Epithelial cell of prostate (primary cell): ENCODE measurements at regions not wholly inside any gene's neighbourhood (a gene's known extent, or its start where the extent isn't known, plus 50 kb on each side); places are given as distances from the start of the nearest gene placed in this dataset.

Experiments
- DNase-seq: peaks from one replicate; pipeline ENCODE4 v3.0.0-alpha.2; 2011; ENCODE audit warnings: low read depth, low spot score
- H3K27ac ChIP-seq: fragments of 450-650 bp; 2 replicates; pipeline ENCODE4 v1.5.1; 2017; ENCODE audit warnings: mild to moderate bottlenecking

DNA sequence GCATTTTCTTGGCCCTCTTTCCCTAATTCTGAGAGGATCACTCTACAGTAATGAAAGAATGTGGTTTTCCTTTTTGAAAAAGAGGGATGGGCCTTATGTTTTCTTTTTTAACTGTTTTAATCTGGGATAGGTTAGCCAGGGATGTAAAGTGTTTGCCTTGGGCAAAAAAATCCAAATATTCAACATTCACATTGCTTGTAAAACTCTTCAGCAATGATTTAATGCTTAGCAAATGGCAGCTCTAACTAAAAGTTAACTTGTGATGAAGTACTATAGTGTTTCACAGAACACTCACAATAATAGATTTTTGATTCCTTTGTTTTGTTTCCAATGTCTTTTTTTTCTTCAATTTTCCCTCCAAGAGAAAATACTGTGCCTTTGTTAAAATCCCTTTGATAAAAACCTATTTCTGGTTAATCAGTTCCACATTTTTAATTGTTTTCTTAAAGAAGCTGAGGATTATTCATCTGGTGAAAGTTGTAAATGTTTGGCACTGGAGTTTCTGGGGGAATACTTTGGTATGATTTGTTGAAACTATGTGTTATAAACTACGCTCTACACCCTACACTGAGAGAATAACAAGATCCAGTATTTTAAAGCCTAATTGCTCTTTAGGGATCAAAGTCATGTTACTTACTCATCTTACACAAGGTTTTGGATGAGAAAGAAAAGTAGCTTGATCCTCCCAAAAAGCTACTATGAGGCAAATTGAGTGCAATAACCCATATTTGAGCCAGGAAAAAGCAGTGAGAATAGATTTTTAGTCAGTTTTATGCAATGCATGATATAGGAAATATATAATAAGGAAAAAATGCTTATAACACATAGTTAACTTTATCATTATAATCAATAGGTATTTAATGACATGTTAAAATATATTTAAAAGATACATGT, 335.8 kb downstream of the EPHA7 start:
- no peak overlapping the region for H3K27ac ChIP-seq
- no peak for DNase-seq

DNA sequence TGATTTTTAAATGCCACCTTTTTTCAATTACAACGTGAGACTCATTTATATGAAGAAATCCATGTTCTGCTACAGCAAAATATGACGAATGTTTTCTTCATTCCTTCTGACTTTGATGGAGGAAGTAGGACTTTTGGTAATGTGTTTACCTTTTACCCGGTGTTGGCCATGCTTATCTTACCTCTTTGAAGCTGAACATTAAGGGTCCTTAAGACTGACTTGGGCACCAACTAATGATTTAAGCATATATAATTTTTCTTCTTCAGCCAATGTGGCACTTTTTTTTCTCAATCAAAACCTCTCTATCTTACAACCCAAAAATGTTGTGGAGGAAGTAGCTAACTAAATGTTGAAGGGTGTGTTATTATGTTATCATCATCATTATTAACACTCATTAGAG, 337.5 kb downstream of the EPHA7 start:
- H3K27ac ChIP-seq, result no peak overlapping the region

DNA sequence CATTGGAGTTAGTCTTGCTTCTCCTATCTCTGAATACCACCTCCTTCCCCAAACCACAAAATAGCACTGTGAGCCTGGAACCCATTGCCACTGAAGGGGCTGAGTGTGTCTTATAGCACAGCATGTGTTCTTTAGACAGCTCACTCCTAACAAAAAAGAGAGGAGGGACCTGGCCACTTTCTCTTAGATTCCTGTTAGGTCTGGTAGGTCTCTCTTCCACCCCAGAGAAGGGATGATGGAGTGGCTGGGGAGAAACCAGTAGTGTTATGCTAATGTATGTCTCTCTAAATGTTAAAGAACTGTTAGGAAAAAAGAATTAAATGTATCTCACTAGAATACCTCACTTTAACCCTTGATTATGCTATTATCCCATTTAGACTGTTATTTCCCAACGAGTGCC, 340.3 kb downstream of the EPHA7 start:
- no peak overlapping the region for H3K27ac ChIP-seq
- no peak for DNase-seq

More for the DNA sequence above, 337.5 kb downstream of the EPHA7 start:
- DNase-seq, result no peak

DNA sequence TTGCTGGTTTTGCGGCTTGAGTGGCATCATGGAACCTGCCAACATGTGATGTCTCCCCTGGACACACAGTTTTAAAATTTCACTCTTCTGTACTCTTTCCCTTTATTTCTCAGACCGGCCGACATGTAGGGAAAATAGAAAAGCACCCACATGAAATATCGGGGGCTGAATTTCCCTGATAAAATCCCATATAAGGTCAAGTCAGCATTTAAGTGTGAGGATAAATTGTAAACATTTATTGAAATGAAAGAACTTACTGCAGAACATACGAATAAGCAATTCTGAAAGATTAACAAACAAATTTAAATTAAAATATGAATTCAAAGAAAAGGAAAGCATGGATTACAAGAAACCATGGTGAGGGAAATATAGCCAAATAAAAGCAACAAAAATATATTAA, 345.5 kb downstream of the EPHA7 start:
- no peak overlapping the region for H3K27ac ChIP-seq
- DNase-seq, result no peak

DNA sequence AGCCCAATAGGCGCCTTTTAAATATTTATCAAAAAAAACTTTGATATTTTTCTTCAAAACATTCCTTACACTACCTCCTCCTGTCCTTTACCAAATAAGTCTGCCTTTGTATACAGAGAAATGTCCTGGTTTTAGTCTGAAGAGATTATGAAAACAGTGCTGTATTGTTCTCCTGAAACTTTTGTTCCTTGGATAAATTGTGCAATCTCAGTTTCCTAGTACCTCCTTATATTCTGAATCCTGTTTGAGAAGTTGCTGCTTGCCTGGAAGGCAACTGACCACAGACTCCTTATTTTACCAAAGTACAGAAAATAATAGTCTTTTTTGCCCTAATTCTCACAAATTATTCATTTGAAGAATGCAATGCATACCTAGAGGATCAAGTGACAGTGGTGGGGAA, 349.5 kb downstream of the EPHA7 start:
- DNase-seq, result no peak
- no peak overlapping the region for H3K27ac ChIP-seq

DNA sequence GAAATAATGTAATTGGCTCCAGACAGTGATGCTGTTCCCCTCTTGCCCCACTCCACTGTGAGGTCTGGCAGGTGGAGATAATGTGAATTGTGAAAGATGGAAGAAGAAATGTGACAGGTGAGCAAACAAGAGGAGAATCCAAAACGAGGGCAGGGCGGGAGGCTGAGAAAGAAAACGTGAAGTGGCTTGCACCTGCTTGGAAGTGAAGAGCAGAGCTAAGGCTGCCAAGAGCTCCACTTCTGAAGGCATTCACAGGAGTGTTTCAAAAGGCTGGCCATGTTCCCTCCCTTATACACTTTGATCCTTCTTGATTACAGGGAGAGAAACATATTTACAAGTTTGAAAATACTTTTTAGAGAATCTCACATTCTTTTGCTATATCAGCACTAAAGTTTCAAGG, 359.4 kb downstream of the EPHA7 start:
- no peak for DNase-seq
- no peak overlapping the region for H3K27ac ChIP-seq

DNA sequence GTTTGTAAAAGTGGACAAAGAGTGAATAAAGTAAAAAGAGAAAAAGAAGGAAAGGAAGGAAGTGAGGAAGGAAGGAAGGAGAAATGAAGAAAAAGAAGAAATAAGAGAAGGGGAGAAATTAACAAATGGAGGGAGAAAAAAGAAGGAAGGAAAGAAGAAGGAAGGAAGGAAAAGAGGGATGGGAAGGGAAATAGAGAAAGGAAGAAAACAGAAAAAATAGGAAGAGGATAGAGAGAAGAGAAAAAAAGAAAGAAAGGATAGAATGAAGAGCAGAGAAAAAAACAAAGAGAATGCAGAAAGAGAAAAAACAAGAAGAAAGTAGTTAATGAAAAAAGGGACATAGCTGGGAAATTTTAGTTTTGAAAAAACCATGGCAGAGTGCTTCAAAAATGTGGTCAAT, 361.8 kb downstream of the EPHA7 start:
- DNase-seq, result no peak
- no peak overlapping the region for H3K27ac ChIP-seq

DNA sequence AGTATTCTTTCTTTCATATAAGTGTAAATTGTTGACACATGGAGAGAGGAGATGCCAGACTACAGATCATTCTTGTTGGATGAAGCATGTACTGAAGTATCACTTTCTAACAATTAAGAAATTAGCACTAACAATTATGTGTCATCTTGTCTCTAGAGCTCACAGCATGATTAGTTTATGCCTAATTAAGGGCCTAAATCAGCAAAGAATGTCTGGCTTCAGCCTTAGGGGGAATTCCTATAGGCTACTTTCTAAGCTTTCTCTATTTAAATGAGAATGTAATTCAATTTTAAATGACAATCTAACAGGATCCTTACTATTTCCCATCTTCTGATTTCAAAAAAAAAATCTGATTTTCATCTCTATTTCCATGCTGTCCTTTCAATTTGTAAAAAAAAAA, 371.0 kb downstream of the EPHA7 start:
- H3K27ac ChIP-seq, result no peak overlapping the region
- no peak for DNase-seq

DNA sequence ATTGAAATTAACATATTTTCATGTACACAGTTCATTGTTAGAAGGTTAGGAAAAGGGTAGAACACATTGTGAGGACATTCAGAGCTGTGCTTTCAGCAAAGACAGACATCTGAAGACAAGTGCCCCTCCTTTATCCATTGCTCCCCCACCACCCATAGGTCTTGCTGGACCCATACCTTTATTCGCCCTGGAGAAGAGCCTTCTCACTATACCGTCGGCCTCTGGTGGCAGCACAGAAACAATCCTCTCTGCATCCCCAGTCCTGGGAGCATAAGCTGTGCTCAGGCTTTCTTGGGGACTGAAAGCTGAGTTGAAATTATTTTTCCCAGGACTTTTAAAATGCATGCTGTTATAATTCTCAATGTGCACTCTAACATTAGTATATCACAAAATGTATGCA, 372.3 kb downstream of the EPHA7 start:
- DNase-seq, result no peak

DNA sequence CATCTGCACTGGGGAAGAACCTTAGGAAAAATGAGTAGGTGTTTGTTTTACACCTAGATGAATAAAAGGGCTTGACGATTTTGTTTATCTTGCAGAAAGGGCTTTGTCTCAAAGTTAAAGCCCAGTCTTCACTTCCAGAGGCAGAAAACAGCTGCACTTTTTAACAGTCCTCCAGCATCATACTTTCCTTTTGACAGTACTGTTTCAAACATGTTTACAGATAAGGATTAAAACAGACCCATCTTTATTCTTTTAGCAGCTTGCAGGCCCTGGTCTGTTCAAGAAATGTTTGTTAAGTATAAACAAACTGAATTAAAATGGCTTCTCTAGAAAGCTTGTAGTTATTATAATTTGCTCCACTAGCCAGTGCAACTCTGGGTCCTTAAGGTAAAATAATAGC, 374.2 kb downstream of the EPHA7 start:
- DNase-seq, result no peak
- no peak overlapping the region for H3K27ac ChIP-seq

More for the DNA sequence above, 372.3 kb downstream of the EPHA7 start:
- H3K27ac ChIP-seq, result no peak overlapping the region

DNA sequence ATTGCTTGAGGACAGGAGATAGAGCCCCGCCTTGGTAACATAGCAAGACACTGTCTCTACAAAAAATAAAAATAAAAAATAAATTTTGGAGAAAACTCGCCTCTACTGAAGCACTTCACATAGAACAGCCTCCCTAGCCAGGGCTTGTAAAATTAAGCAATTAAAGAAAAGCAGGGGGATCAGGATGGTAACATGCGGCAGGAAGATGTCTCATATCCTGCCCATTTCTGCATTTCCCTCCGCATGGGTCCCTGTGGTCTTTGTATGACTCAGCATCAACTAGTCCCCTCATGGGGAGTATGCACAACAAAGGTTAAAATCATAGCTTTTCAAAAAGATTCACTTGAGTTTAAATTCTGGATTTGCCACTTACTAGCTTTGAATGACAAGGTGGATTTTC, 379.0 kb downstream of the EPHA7 start:
- no peak overlapping the region for H3K27ac ChIP-seq
- no peak for DNase-seq

DNA sequence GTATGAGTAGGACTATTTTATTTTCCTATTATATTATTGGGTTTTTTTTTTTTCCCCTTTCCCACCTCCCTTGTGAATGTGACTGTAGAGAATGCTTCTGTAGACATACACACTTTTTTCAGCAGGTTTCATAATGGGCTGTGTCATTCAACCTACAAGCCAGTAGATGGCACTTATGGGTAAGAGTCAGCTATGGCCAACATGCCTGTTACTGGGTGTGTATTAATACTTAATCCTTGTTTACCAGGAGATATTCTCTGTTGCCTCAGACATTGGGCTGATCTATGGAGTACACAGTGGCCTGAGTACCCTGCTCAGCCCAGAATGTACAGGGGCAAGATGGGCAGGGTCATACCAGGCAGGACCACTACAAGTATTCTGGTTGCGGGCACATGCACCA, 382.5 kb downstream of the EPHA7 start:
- DNase-seq, result no peak
- H3K27ac ChIP-seq, result no peak overlapping the region

DNA sequence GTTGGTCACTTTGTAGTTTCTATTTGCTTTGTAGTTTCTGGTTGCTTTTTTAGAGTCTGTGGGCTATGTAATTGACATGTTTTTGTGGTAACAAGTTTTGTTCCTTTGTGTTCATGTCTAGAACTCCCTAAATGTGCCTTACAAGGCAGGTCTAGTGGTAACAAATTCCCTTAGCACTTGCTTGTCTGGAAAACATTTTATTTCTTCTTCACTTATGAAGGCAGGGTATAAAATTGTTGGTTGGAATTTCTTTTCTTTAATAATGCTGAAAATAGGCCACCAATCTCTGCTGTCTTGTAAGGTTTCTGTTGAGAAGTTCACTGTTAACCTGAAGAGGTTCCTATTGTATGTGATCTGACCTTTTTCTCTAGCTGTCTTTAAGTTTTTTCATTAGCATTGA, 383.6 kb downstream of the EPHA7 start:
- H3K27ac ChIP-seq, result no peak overlapping the region
- DNase-seq, result no peak

DNA sequence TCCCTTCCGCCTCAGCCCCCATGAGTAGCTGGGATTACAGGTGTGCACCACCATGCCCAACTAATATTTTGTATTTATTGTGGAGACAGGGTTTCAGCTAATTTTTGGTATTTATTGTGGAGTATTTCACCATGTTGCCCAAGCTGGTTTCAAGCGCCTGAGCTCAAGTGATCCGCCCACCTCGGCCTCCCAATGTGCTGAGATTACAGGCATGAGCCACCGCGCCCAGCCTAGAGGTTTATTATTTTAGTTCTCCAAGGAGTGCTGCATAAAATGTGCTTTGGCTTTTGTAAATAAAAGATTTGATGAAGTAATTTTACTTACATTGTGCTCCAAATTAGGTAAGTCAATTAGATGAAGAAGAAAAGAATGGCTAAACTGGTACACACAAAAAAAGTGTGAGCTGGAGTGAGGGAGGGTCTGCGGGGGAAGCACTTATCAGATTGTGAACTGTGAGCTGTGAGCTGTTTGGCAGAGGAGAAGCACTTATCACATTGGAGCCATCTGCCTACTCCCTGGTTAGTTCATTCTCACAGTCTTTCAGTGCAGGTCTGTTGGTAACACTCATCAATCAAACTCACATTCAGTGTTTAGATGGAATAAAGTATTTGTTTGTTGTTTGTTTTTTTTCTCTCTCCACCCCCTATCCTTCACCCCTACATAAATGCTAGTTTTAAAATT, 398.0 kb downstream of the EPHA7 start:
- no peak overlapping the region for H3K27ac ChIP-seq
- DNase-seq, result no peak

DNA sequence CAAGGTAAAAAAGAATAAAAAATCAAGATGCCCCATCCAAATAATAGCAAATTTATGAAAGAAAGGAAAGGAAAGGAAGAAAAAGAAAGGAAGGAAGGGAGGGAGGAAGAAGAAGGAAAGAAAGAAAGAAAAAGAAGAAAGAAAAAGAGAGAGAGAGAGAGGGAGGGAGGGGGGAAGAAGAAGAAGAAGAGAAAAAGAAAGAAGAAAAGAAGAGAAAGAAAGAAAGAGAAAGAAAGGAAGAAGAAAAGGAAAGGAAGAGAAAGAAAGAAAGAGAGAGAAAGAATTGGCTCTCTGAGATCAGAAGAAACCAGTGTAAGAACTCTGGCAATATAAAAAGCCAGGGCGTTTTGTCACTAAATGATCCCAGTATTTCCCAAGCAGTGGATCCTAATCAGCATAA, 401.7 kb downstream of the EPHA7 start:
- no peak for DNase-seq
- no peak overlapping the region for H3K27ac ChIP-seq

DNA sequence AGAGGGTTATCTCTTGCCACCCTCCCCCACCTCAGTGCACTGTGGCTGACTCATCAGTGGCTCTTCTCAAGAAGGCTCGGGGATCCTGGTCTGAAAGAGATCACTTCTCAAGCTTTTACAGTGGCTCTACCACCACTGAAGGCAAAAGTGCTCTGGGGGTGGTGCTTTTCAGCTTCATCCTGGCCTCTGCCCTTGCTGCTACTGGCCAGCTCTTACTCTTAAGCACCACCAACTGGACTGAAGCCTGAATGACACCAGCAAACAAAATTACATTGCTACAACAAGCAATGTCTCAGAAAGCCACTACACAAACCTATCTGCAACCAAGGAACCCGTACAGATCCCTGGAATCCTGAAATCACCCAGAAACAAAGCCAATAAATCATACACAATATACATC, 402.1 kb downstream of the EPHA7 start:
- no peak overlapping the region for H3K27ac ChIP-seq
- no peak for DNase-seq

DNA sequence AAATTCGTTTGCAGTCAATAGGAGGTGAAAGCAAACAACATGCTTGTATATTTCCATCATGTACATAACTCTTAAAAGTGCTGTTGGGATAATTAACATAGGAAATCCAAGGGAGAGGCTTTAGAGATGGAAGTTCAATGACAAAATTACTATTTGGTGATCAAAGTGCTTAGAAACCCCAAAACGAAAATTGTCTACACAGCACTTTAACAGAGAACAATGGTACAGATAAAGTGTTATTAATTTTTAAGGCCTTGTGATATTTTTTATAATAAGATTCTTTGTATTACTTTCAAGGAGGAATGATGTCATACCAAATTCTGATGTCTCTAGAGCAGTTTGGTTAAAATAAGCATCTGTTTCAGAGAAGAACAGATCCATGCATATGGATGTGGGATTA, 406.3 kb downstream of the EPHA7 start:
- no peak overlapping the region for H3K27ac ChIP-seq
- DNase-seq, result no peak

DNA sequence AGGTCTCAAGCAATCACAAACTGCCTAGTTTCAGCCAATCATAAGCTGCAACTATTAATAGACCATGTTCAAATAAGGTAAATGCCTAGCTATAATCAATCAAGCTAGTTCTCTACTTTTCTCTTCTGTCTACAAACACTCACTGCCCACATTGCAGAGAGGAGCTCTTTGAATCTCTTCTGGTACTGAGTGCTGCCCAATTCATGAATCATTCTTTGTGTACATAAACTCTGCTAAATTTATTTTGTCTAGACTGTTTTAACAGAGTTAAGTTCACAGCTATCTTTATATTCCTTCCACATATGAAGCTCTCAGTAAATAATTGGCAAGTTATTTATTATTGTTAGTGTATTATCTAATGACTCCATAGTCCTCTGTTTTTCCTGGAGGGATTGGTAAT, 411.0 kb downstream of the EPHA7 start:
- no peak overlapping the region for H3K27ac ChIP-seq
- no peak for DNase-seq

DNA sequence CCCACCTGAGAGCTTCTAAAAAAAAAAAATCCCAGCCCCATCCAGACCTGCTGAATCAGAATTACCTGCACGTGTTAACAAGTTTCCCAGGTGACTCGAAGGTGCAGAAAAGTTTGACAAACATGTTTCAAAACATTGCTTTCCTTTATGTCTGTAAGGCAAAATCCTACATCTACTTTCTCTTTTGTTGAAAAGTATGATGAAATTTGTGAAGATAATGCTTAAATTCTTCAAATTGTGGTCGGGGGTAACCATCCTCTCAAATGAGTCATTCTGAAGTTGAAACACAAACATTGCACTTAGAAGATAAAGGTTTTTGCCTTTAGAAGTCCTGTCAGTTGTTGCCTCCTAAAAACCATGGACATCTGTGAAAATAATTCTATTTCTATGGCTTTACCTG, 429.7 kb downstream of the EPHA7 start:
- no peak for DNase-seq
- no peak overlapping the region for H3K27ac ChIP-seq

DNA sequence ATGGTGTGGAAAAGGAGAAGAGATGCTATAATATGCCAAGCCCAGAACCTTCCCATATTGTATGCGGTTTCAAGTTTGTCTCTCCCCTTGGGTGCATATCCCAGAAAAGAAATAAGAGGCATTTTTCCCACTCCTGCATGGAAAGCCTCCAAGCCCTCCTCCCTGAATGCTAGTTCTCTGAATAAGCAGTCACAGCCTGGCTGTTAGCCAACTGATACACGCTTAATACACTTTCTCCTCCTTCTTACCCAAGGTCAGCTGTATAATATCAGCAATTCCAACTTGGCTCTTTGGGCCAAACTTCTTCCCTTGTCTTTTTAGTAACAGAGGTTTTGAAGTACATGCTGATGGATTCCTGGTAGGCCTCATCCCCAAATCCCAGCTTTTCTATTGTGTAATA, 440.1 kb downstream of the EPHA7 start:
- no peak for DNase-seq
- H3K27ac ChIP-seq, result no peak overlapping the region

DNA sequence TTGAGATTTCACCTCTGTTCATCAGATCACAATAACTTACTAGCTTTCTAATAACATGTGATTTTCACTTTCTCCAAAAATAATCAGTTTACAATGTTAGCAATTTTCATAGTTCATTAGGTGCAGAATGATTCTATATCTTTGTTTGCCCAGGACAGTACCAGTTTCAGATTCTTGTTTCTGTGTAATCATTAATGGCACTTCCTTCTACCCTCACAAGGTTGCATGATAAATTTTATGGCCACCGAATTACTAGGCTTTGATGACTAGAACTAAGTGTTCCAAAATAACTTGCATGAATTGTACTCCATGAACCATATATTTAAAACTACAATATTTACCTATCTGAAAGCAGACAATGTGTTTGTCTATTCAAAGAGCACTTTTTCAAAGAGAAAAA, 442.3 kb downstream of the EPHA7 start:
- no peak for DNase-seq

DNA sequence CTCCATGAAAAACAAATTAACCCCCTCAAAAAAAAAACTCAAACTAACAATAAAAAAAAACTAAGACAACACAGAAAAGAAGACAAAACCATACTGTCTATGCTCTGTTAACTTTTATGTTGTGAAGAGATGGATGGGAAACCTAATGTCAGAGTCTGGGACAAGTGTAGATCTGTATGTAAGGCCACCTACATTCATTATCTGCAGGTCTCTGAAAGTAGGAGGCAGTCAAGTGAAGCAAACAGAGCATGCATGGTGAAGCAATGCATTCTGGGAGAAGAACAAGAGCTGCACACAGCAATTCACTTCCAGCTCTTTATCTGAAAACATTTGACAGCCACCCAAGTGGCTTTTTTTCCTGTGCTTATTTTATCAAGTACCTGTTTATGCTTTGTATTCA, 452.0 kb downstream of the EPHA7 start:
- no peak for DNase-seq
- H3K27ac ChIP-seq, result no peak overlapping the region

More for the DNA sequence above, 442.3 kb downstream of the EPHA7 start:
- H3K27ac ChIP-seq, result no peak overlapping the region
